ENCODE measurements at regions not wholly inside any gene's neighbourhood (a gene's known extent, or its start where the extent isn't known, plus 50 kb on each side); places are given as distances from the start of the nearest gene placed in this dataset.

DNA sequence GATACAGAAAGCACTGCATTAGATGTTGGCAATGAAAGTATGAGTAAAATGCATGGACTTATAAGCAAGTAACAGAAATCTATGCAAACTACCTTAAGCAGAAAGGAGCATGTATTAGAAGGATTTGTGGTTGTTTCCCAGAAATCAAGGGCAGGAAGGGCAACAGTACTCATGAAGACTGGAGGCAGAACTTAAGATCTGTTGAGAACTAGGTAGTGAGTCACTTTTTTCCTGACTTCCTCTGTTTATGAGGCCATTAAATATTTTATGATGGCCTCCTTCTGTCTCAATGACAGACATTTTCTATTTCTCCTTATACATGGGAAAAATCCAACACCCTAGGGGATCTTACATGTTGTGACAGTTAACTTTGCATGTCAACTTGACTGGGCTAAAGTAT, 398.2 kb downstream of the MID1IP1 start:
- Histone ChIP-seq H3K4me2 (ENCODE audit: low read length) (no peak overlapping the region), H4K20me1 (ENCODE audit: insufficient read depth, low read length) (0 out of 2 replicates have a peak, but pooled peaks cover 5% of the 10 kb centered on the region), H3K36me3 (replicated peaks; ENCODE audit: low read depth, low read length) (no peaks in the 10 kb centered on the region), H3K9ac (ENCODE audit: low read length) (no peak overlapping the region), H3K4me3 (ENCODE audit: low read length) (no peak overlapping the region), H3K79me2 (ENCODE audit: low read length) (no peaks in the 10 kb centered on the region), H3K4me1 (ENCODE audit: low read length) (peaks cover 40% of the 10 kb centered on the region), H3K9me3 (ENCODE audit: insufficient read depth, low read length) (no peaks in the 10 kb centered on the region), H2AFZ (ENCODE audit: low read depth, low read length) (no peak overlapping the region), H3K27me3 (ENCODE audit: low read depth, low read length) (peaks cover 71% of the 10 kb centered on the region), H3K27ac (ENCODE audit: low read length) (no peak overlapping the region)
- no peak for TF ChIP-seq EZH2phosphoT487 (IDR thresholded peaks at IDR 0.05; ENCODE audit: low read depth)
- TF ChIP-seq, protein P1, sequence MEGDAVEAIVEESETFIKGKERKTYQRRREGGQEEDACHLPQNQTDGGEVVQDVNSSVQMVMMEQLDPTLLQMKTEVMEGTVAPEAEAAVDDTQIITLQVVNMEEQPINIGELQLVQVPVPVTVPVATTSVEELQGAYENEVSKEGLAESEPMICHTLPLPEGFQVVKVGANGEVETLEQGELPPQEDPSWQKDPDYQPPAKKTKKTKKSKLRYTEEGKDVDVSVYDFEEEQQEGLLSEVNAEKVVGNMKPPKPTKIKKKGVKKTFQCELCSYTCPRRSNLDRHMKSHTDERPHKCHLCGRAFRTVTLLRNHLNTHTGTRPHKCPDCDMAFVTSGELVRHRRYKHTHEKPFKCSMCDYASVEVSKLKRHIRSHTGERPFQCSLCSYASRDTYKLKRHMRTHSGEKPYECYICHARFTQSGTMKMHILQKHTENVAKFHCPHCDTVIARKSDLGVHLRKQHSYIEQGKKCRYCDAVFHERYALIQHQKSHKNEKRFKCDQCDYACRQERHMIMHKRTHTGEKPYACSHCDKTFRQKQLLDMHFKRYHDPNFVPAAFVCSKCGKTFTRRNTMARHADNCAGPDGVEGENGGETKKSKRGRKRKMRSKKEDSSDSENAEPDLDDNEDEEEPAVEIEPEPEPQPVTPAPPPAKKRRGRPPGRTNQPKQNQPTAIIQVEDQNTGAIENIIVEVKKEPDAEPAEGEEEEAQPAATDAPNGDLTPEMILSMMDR (IDR thresholded peaks at IDR 0.05; ENCODE audit: low read depth, low read length) = no peak

DNA sequence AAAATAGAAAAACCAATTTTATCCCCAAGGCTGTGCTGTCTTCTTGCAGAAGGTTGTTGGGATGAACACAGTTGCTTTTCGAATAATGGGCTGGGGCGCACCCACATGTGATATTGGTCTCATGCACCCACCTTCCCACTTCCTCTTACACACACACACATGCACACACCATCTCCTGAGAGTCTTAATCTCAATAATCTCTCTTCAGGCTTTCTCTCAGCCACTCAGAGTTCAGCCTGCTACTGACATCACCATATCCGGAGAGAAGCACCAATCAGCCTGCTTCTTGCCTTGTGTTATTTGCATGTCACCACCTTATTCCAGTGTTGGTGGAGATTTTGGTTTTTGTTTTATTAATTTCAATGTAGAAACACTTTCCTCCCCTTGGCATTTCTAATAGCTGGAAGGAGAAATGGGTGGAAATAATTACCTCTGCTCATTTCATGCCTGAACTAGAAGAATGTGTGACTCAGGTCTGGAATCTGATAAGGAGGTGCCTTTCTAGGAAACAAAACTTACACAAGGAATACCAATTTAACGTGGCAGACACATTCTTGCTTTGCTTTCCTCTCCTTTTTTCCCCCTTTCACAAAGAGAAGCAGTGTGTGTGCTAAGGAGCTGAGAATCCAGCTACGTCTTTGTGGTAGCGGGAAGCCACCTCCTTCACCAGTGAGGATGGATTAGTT, 400.2 kb downstream of the MID1IP1 start:
- H3K9ac ChIP-seq (ENCODE audit: low read length) = no peak overlapping the region
- H3K27ac ChIP-seq (ENCODE audit: low read length) = no peak overlapping the region
- H3K27me3 ChIP-seq (ENCODE audit: low read depth, low read length) = peaks cover 64% of the 10 kb centered on the region
- H3K4me3 ChIP-seq (ENCODE audit: low read length) = no peak overlapping the region
- H3K79me2 ChIP-seq (ENCODE audit: low read length) = no peaks in the 10 kb centered on the region
- H3K4me1 ChIP-seq (ENCODE audit: low read length) = peaks cover 23% of the 10 kb centered on the region
- H4K20me1 ChIP-seq (ENCODE audit: insufficient read depth, low read length) = 0 out of 2 replicates have a peak, but pooled peaks cover 5% of the 10 kb centered on the region
- TF ChIP-seq, protein P1 (IDR thresholded peaks at IDR 0.05; ENCODE audit: low read depth, low read length) = no peak
- no peak for TF ChIP-seq EZH2phosphoT487 (IDR thresholded peaks at IDR 0.05; ENCODE audit: low read depth)
- no peaks in the 10 kb centered on the region for H3K36me3 ChIP-seq (replicated peaks; ENCODE audit: low read depth, low read length)
- no peaks in the 10 kb centered on the region for H3K9me3 ChIP-seq (ENCODE audit: insufficient read depth, low read length)
- no peak overlapping the region for H2AFZ ChIP-seq (ENCODE audit: low read depth, low read length)
- no peak overlapping the region for H3K4me2 ChIP-seq (ENCODE audit: low read length)

DNA sequence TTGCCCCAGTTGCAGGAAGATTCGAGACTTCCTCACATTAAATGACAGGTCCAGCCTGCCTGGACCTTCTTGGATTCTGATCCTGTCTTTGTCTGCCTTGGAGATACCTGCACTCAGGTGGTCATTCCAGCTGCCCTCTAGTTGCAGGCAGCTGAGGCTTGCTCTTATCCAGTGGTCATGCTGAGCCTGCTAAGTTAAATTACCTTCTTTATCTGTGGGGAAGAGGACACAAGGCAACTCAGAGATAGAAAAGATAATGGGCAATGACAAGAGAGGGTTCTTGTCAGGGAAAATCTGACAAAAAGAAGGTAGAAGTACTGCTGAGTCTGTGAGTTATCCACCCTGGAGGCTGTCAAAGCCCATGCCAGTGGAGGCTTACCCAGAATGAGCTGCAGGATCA, 401.4 kb downstream of the MID1IP1 start:
- Histone ChIP-seq H3K27ac (ENCODE audit: low read length) (no peak overlapping the region), H4K20me1 (ENCODE audit: insufficient read depth, low read length) (no peaks in the 10 kb centered on the region), H3K4me3 (ENCODE audit: low read length) (no peak overlapping the region), H3K79me2 (ENCODE audit: low read length) (no peaks in the 10 kb centered on the region), H2AFZ (ENCODE audit: low read depth, low read length) (no peak overlapping the region), H3K36me3 (replicated peaks; ENCODE audit: low read depth, low read length) (no peaks in the 10 kb centered on the region), H3K9ac (ENCODE audit: low read length) (no peak overlapping the region), H3K9me3 (ENCODE audit: insufficient read depth, low read length) (no peaks in the 10 kb centered on the region), H3K4me2 (ENCODE audit: low read length) (no peak overlapping the region), H3K27me3 (ENCODE audit: low read depth, low read length) (peaks cover 63% of the 10 kb centered on the region), H3K4me1 (ENCODE audit: low read length) (peaks cover 11% of the 10 kb centered on the region)
- TF ChIP-seq, protein P1 (IDR thresholded peaks at IDR 0.05; ENCODE audit: low read depth, low read length) = no peak
- no peak for TF ChIP-seq EZH2phosphoT487 (IDR thresholded peaks at IDR 0.05; ENCODE audit: low read depth)

DNA sequence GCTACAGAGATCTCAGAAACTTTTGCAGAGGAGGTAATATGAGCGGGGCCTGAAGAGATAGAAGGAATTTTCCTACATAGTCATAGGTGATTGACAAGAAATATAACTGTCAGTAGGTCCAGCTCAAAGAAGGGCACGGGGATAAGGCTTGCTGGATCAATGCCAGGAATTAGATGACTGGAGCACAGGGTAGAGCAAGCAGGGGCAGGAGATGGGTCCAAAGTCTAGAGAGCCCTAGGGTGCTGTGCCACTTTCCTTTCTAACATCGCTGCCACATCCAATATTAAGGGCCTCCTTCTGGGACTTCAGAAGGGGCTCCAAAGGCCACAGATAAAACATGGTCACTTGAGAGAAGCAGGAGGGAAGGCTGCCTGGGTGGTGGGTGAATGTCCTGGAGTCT, 402.2 kb downstream of the MID1IP1 start:
- Histone ChIP-seq H3K9me3 (ENCODE audit: insufficient read depth, low read length) (no peaks in the 10 kb centered on the region), H3K27me3 (ENCODE audit: low read depth, low read length) (peaks cover 59% of the 10 kb centered on the region), H3K27ac (ENCODE audit: low read length) (no peak overlapping the region), H4K20me1 (ENCODE audit: insufficient read depth, low read length) (no peaks in the 10 kb centered on the region), H3K4me1 (ENCODE audit: low read length) (peaks cover 11% of the 10 kb centered on the region), H3K79me2 (ENCODE audit: low read length) (no peaks in the 10 kb centered on the region), H3K4me2 (ENCODE audit: low read length) (no peak overlapping the region), H3K36me3 (replicated peaks; ENCODE audit: low read depth, low read length) (no peaks in the 10 kb centered on the region), H3K4me3 (ENCODE audit: low read length) (no peak overlapping the region), H3K9ac (ENCODE audit: low read length) (no peak overlapping the region), H2AFZ (ENCODE audit: low read depth, low read length) (no peak overlapping the region)
- TF ChIP-seq, protein P1 (IDR thresholded peaks at IDR 0.05; ENCODE audit: low read depth, low read length) = no peak
- no peak for TF ChIP-seq EZH2phosphoT487 (IDR thresholded peaks at IDR 0.05; ENCODE audit: low read depth)

Data from OCI-LY3 (cell line).